ENCODE measurements at regions not wholly inside any gene's neighbourhood (a gene's known extent, or its start where the extent isn't known, plus 50 kb on each side); places are given as distances from the start of the nearest gene placed in this dataset.
"Not testable (repeated sequence)": the region's sequence is repeated elsewhere in the genome, so short reads cannot be mapped to it uniquely, and the experiment has no call there.

DNA sequence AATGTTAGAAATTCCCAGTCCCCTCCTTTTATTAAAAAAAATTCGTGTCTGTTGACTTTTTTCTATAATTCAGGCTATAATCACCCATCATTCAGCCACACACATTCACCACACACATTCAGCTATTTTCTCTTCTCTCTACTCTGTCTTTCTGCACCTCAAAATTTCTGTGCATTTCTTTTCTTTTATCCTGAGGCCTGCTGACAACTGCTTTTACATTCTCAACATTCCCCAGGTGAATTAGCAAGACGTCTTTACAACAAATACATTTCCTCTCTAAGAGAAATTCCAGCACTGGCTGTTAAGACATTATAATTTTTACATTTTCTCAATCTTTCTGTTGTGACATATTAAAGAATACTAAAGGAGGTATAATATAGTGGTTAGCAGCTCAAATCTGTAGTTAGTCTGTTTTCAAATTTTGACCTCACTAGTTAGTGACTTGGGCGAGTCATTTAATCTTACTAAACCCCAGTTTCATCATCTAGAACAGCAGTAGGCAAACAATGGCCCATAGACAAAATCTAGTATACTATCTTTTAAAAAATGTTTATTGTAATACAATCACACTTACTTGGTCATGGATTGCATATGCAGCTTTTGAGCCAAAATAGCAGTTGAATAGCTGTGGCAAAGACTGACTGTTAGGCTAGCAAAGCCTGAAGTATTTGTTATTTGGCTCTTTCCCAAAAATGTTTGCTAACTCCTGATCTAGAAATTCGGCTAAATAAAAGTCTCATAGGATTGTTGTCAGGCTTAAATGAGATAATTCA, 350.7 kb downstream of the NSUN3 start:
- DNase-seq = no peak

GRCh38 chr3:94414418-94414817, 351.6 kb downstream of the NSUN3 start:
- no peak for DNase-seq

DNA sequence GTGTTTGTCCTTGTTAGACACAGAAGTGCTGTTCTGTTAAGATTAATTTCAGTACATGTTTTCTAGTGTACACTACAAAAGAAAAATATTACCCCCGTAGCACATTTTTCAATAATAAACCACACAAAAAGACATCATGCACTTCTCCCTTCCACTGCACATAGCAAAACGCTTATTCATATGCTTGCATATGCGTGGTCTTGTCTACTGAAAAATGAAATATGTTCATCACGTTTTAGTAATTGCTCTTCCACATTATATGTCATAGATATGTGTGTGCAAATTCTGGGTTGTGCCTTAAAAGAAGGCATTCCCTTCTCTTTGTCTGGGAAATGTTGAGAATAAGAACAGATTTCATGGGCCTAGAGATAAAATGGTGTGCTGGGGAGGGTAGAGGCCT, 353.9 kb downstream of the NSUN3 start:
- DNase-seq = no peak

- DNase-seq = no peak
Measured at GRCh38 chr3:94417963-94418455, 355.1 kb downstream of the NSUN3 start.

- no peak for DNase-seq
Measured at GRCh38 chr3:94420931-94421330, 358.1 kb downstream of the NSUN3 start.

DNA sequence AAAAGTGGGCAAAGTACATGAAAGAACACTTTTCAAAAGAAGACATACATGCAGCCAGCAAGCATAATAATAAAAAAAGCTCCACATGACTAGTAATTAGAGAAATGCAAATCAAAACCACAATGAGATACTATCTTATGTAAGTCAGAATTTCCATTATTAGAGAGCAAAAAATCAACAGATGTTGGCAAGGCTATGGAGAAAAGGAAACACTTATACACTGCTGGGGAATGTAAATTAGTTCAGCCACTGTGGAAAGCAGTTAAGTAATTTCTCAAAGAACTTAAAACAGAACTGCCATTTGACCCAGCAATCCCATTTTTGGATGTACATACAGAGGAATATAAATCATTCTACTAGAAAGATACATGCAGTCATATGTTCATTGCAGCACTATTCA, 360.7 kb downstream of the NSUN3 start:
- DNase-seq = no peak

GRCh38 chr3:94429517-94429916, 366.7 kb downstream of the NSUN3 start:
- DNase-seq = no peak

DNA sequence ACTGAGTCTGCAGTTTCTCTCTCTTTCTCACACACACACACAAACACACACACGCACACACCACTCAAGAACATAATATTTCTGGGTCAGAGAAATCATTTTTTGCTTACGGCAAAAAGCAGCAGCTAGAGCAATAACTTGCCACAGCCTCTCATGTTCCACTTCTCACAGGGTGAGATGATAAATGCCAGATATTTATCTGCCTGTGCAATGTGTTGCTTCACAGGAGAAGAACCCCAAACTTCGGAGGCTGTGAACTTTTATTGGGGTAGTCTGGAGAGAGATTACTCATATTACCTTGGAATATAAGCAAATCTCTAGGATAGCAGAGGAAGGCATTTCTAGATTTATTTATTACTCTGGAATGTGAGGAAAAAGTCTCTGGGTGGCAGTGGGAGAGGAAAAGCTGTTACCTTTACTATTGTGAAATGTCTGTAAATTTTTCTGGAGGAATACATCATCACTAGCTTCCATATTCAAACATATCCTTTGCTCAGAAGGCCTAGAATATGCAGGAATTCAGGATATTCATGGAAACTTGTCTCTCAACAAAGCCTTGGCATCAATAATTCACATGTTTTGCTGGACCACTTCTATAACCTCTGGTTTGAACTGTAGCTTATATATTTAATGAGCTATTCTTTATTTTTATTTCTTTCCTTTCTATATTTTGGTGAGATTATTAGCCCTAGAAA, 369.2 kb downstream of the NSUN3 start:
- DNase-seq = no peak

DNA sequence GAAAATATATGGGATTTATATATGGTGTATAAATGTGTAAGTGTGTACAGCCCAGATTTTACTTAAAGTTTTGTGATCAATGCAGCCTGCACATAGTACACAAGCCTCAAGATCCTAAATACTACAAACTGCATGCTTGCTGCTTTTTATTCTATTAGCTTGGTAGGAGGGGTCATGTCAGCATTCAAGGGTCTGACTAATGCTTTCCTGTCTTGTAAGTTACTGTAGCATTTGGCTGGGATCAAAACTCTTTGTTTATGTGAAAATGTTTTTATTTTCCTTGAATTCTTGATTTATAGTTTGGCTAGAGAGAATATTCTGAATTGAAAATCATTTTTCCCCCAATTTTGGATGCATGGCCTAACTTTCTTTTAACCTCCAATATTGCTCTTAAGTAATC, 370.9 kb downstream of the NSUN3 start:
- no peak for DNase-seq

DNA sequence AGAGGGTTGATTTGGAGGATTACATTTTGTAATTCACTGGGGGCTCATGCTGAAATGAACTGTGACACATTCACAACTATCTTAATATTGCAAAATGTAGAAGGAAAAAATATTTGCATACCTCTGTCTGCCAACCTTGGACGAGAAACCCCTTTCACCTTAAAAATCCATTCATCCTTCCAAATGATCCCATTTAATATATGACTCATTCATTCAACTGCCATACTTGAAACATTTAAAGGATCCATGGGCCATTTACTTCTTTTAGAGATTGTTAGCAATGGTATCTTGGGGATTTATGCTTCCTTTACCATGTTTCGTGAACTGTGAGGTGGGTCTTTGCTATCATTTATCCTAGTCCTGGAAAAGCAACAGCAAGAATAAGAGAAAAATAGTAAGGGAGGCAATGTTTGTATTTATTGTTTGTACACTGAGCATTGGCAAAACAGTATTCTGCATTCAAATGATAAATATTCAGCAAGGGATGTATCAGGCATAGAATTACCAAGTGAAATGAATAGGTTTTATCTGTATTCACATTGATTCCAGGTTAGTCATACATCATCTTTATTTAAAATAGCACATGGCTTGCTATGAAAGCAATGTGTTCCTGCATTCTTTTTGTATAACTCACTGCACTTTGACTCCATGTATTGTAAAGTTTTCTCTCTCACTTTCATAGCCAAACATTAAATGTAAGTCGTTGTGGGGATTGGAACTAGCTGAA, 378.1 kb downstream of the NSUN3 start:
- DNase-seq = no peak

GRCh38 chr3:94441494-94441847, 378.6 kb downstream of the NSUN3 start:
- no peak for DNase-seq

DNA sequence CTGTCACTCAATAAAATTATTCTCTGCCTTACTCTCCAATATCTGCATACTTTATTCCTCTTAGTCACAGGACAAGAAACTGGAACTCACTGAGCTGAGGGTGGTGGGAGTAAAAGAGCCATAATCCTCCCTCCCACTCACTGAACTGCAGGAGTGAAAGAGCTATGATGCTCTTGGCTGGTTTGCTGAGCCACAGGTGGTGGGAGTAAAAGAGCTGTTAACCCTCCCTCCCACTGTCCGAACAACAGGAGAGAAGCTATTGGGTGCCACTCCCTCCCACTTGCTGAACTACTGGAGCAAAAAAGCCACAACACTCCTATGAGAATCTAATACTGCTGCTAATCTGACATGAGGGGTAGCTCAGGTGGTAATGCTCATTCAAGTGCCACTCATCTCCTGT, 391.0 kb downstream of the NSUN3 start:
- no peak for DNase-seq

GRCh38 chr3:94459167-94459566, 396.3 kb downstream of the NSUN3 start:
- DNase-seq = no peak

DNA sequence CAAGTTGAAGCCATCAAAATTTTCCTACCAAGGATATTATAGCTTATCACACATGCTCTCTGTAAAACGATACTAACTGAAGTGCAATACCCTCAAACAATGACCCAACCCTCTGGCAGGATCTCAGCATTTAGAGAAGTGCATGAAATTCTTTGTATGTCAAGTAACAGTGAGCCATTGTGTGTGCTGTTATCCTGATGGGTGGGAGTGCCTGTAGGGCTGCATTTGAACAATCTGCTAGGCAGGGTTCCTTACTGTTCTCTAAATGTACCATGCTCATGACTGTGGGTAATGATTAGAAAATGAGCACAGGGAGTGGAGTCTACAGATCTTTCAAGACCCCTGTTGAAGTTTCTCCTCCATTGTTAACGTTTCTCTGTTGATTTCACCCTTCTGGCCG, 398.1 kb downstream of the NSUN3 start:
- no peak for DNase-seq

GRCh38 chr3:94462931-94463330, 400.1 kb downstream of the NSUN3 start:
- DNase-seq = no peak

- no peak for DNase-seq
Measured at GRCh38 chr3:94472511-94472910, 409.6 kb downstream of the NSUN3 start.

DNA sequence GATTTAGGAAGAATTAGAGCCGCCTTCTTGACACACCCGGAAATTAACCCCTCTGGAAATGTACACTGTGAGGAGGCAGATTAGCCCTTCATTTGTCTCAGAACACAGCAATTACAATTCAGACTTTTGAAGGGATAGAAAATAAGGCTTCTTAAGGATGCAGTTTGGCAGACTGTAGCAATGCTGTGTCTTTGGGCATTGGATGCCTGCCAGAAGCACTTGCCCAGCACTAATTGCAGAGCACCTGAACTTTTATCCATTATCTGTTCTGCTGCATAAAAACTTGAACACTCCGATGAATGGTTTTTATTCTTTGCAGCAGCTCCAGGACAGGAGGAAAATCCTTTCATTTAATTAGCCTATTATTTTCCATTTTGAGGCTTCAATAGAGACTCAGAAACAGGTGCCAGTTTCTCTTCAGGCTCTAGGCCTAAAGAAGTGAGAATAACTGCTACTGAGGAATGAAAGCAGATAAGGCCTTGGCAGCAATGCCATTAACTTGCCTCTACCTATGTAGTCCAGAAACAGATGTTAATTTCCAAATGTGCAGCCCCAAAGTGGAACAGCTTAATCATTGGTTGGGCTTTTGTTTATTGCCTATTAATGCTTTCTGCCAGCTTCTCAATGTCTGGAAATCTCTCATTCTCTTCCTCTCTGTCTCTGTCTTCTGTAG, 418.5 kb downstream of the NSUN3 start:
- DNase-seq = no peak

DNA sequence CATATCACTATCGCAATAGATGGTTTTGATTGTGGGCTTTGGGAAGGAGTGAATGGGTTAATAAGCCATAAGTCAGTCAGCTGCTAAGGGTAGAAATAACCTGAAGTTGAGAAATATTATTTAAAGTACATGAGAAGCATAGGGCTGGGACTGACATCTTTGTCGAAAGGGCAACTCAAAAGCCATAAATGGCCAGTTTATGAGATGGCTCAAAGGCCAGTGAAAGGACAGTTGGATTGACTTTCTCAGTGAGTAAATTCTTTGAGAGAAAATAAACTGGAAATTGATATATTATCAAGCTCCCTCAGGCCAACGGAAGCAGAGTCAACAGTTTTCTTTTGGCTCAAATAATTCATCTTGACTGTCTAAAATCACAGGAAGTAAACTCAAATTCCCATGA, 419.8 kb downstream of the NSUN3 start:
- no peak for DNase-seq

GRCh38 chr3:94483403-94483802, 420.5 kb downstream of the NSUN3 start:
- no peak for DNase-seq

DNA sequence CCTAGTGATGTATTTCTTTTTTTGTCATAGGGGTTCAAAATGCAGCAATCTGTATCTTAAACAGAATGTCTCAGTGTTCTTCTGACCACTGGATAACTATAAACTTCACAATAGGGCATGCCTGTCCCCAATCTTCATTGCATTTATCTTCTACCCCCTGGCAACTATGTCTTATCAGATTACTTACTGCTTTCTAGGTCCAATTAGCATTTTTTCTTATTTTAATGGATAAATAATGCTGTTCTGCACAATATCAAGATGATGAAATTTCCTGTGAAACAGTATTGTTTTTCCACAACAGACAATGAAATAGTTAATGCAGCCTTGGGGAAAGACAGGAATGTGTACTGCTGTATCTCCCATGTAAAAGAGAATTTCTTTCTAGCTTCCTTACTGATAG, 432.1 kb downstream of the NSUN3 start:
- no peak for DNase-seq

DNA sequence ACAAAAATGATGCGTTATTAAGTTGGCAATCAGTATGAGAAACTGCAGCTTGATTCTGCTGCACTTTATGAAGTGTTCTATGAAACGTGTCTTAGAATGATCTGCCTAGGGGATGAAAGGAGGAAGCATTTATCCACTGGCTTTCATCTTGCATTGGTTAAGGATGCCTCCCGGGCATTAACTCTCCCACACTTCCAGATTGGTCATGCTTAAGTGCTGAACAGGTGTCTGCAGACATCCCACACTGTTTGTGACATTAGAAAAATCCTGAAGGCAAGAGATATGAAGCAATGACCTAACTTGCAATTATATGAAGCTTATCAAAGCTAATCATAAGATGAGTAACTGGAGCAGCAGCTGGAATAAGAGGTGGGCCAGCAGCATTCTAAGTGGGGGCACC, 437.3 kb downstream of the NSUN3 start:
- DNase-seq = no peak

DNA sequence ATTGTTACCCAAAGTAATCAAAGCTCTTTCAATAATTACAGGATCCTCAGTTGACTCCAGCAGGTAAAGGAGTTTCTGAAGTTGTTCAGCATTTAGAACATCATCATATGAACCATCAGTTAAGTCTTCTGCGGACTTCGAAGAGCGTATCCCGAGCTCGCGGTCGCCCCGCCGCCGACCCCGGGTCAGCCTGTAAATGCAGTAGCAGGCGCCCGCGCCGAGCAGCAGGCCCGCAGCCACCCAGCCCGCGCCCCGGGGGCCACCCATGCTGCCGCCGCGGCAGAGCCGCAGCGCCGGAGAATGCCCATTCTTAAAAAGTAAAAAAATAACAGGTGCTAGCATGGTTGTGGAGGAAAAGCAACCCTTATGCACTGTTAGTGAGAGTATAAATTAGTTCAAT, 444.5 kb downstream of the NSUN3 start:
- DNase-seq = not testable (repeated sequence)

DNA sequence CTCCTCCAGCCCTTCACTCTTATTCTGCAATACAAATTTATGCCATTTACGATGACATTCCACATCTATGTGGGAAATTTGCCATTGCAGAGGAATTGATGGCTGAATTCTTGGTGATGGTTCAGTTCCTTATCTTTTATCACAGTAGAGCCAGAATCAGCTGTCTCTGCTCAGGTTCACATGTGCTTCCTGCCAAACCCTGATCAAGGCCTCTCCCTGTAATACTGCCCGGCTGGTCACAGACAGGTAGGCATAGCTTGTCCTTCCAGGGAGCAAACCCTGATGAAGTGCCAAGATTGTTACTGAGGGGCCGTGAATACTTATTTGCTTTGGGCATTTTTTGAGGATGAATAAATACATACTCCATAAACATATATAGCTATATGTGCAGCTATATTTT, 450.0 kb downstream of the NSUN3 start:
- DNase-seq = no peak
